Endothelial cell of umbilical vein (primary cell): ENCODE measurements at regions not wholly inside any gene's neighbourhood (a gene's known extent, or its start where the extent isn't known, plus 50 kb on each side); places are given as distances from the start of the nearest gene placed in this dataset.

ENCODE experiments used
- BruUV-seq: library from RNA; stranded (reverse); fragments of 400-500 nt; replicated peaks from 2 replicates; lab custom pipeline; 2021; lab: Mats Ljungman, UMichigan
- CTCF ChIA-PET: fragments of 300-600, 350-600 bp; sonication (Branson Sonifier 250); formaldehyde crosslinking; loops from one replicate; lab custom pipeline; 2021; ENCODE audit warnings: antibody characterized with exemption, inconsistent platforms; lab: Charles Lee
- POLR2A ChIA-PET: fragments of 300-600, 350-600 bp; sonication (Branson Sonifier 250); formaldehyde crosslinking; loops from one replicate; lab custom pipeline; 2021; ENCODE audit warnings: antibody characterized with exemption, inconsistent platforms; lab: Charles Lee
- DNase-seq: peaks from one replicate; pipeline ENCODE4 v3.0.0-alpha.2; 2011; ENCODE audit warnings: low read depth, low spot score
- FAIRE-seq: peaks from 2 replicates; lab custom pipeline; 2011; peaks lifted over from hg19 to GRCh38; lab: Jason Lieb, UNC
- H2AFZ ChIP-seq: 2 replicates; pipeline ENCODE4 v1.6.0; 2012; ENCODE audit warnings: low read depth, low read length, control low read depth, inconsistent platforms
- H3K27ac ChIP-seq: 2 replicates; pipeline ENCODE4 v1.5.1; 2011; ENCODE audit warnings: low read depth, mild to moderate bottlenecking, control low read depth, low read length, moderate library complexity; ENCODE audit not compliant: insufficient read depth
- H3K27me3 ChIP-seq, 2 experiments: 2 replicates each; pipeline versions ENCODE4 v1.6.0 to v1.6.1; 2011; ENCODE audit warnings: low read length in 2 of 2, mixed read lengths in 1 of 2; ENCODE audit not compliant: control insufficient read depth in 2 of 2, insufficient read depth in 2 of 2
- H3K36me3 ChIP-seq, 2 experiments: 2 replicates in 1 of 2; 3 replicates in 1 of 2; pipeline ENCODE4 v1.5.1; 2011; ENCODE audit warnings: low read length in 2 of 2, mild to moderate bottlenecking in 1 of 2, moderate library complexity in 1 of 2; ENCODE audit not compliant: control insufficient read depth in 2 of 2, insufficient read depth in 2 of 2; ENCODE audit errors: extremely low read depth in 1 of 2
- H3K4me1 ChIP-seq: 3 replicates; pipeline ENCODE4 v1.5.1; 2011; ENCODE audit warnings: mild to moderate bottlenecking, low read length; ENCODE audit not compliant: control insufficient read depth, insufficient read depth; ENCODE audit errors: extremely low read depth
- H3K4me2 ChIP-seq: 2 replicates; pipeline ENCODE4 v1.6.1; 2011; ENCODE audit warnings: low read length, control low read depth, mixed read lengths; ENCODE audit not compliant: insufficient read depth
- H3K4me3 ChIP-seq, 3 experiments: fragments of 200-600 bp in 1 of 3; sonication (generic), shearing (Covaris generic) in 1 of 3; replicated peaks in 1 of 3; 2 replicates each; pipeline ENCODE4 v1.5.1; 2011 to 2016; ENCODE audit warnings: control low read depth in 3 of 3, low read length in 3 of 3, mild to moderate bottlenecking in 2 of 3, inconsistent platforms in 1 of 3, low read depth in 1 of 3, moderate library complexity in 1 of 3; ENCODE audit not compliant: insufficient read depth in 1 of 3
- H3K79me2 ChIP-seq: 2 replicates; pipeline ENCODE4 v1.6.0; 2012; ENCODE audit warnings: low read length, inconsistent platforms; ENCODE audit not compliant: control insufficient read depth, insufficient read depth
- H3K9ac ChIP-seq: replicated peaks from 2 replicates; pipeline ENCODE3; 2011; ENCODE audit warnings: low read length, control low read depth; ENCODE audit not compliant: insufficient read depth; ENCODE audit errors: extremely low read depth
- H3K9me1 ChIP-seq: replicated peaks from 3 replicates; pipeline ENCODE4 v1.6.0; 2011; ENCODE audit warnings: mild to moderate bottlenecking, low read length; ENCODE audit not compliant: control insufficient read depth, insufficient read depth; ENCODE audit errors: extremely low read depth
- H3K9me3 ChIP-seq: replicated peaks from 2 replicates; pipeline ENCODE4 v1.5.1; 2012; ENCODE audit warnings: low read length, inconsistent platforms; ENCODE audit not compliant: control insufficient read depth, insufficient read depth
- H4K20me1 ChIP-seq: replicated peaks from 2 replicates; pipeline ENCODE3; 2011; ENCODE audit warnings: mild to moderate bottlenecking, low read length; ENCODE audit not compliant: control insufficient read depth, insufficient read depth; ENCODE audit errors: extremely low read depth
- EZH2 ChIP-seq: IDR thresholded peaks from 2 replicates; pipeline ENCODE4 v1.6.1; 2012; ENCODE audit warnings: borderline replicate concordance, low read depth, mild to moderate bottlenecking, moderate library complexity, low read length, inconsistent platforms; ENCODE audit not compliant: severe bottlenecking
- FOS ChIP-seq: IDR thresholded peaks from 2 replicates; pipeline ENCODE4 v1.6.1; 2011; ENCODE audit warnings: mild to moderate bottlenecking, low read length, moderate library complexity, borderline replicate concordance; ENCODE audit not compliant: insufficient read depth
- GATA2 ChIP-seq: IDR thresholded peaks from 2 replicates; pipeline ENCODE4 v1.7.0; 2011; ENCODE audit warnings: low read depth, mild to moderate bottlenecking, moderate library complexity, mixed read lengths, low read length; ENCODE audit not compliant: insufficient read length, insufficient read depth
- JUN ChIP-seq: IDR thresholded peaks from 2 replicates; pipeline ENCODE4 v1.6.1; 2011; ENCODE audit warnings: borderline replicate concordance, low read depth; ENCODE audit not compliant: insufficient read length, insufficient read depth
- MYC ChIP-seq: IDR thresholded peaks from one replicate; pipeline ENCODE4 v1.6.1; 2011; ENCODE audit warnings: mild to moderate bottlenecking, low read depth, low read length
- POLR2A ChIP-seq: IDR thresholded peaks from 2 replicates; pipeline ENCODE4 v1.6.1; 2012; ENCODE audit warnings: low read depth, mild to moderate bottlenecking, control low read depth, low read length
- POLR2AphosphoS5 ChIP-seq: IDR thresholded peaks from 2 replicates; pipeline ENCODE4 v1.6.1; 2012; ENCODE audit warnings: low read depth, mild to moderate bottlenecking, control low read depth, low read length, moderate library complexity; ENCODE audit not compliant: insufficient read depth
- dilution Hi-C: fragments of 300-500 bp; cut with MboI; formaldehyde crosslinking; loops from one replicate; pipeline ENCODE4 v1.15.0; 2019; ENCODE audit warnings: low sequenced_read_pairs; ENCODE audit not compliant: extremely low pct_ligation_motif_present
- intact Hi-C: fragments of 100-400 bp; cut with micrococcal nuclease; formaldehyde crosslinking; loops from one replicate; pipeline ENCODE4 v1.10.0; 2022
- TF ChIP-seq, protein P1 (sequence below), 2 donors: IDR thresholded peaks; 1 replicate in 1 of 2; 2 replicates in 1 of 2; pipeline ENCODE4 v1.5.1; 2011; ENCODE audit warnings: low read length in 2 of 2, mild to moderate bottlenecking in 2 of 2, moderate library complexity in 2 of 2, control low read depth in 1 of 2, inconsistent platforms in 1 of 2, low read depth in 1 of 2; ENCODE audit not compliant: insufficient read depth in 1 of 2; ENCODE audit errors: extremely low read depth in 1 of 2
- TF ChIP-seq, protein P2 (sequence below): IDR thresholded peaks from 2 replicates; pipeline ENCODE4 v1.6.1; 2011; ENCODE audit not compliant: insufficient read depth, insufficient read length

DNA sequence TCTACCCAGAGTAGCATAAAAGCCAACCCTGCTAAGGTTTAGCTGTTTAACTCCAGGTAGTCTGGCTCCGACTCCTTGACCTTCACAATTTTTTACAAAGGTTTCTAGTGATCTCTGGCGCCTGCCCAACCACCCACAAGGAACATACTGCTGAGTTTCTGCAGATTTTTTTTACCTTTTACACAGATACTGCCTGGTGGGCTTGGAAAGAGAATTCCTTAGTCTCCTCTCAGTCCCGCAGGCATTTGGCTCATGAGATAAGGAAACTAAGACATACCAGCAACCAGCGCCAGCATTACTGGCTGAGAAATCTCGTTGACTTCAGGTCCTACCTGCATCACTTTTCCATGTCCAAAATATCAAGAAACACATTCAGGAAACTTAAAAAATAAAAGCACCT, 51.1 kb upstream of the LYZL1 start:
- CTCF ChIA-PET: no interaction called here

More for the DNA sequence above, 51.1 kb upstream of the LYZL1 start:
- FAIRE-seq: no peak
- no TSS peak for BruUV-seq
- dilution Hi-C loops (no loop called here), intact Hi-C loops (no loop called here)
- Histone ChIP-seq H3K4me3 (no peak overlapping the region), H3K9me3 (no peaks in the 10 kb centered on the region), H3K36me3 (no peaks in the 10 kb centered on the region), H3K9me1 (no peaks in the 10 kb centered on the region), H3K79me2 (no peaks in the 10 kb centered on the region), H3K27ac (no peak overlapping the region), H2AFZ (no peak overlapping the region), H4K20me1 (no peaks in the 10 kb centered on the region), H3K4me2 (no peak overlapping the region), H3K4me1 (no peaks in the 10 kb centered on the region), H3K9ac (no peak overlapping the region), H3K27me3 (peaks cover 0 to 2% of the 10 kb centered on the region in 2 experiments)
- TF ChIP-seq FOS: no peak
- no peak for TF ChIP-seq EZH2
- TF ChIP-seq, protein P1, sequence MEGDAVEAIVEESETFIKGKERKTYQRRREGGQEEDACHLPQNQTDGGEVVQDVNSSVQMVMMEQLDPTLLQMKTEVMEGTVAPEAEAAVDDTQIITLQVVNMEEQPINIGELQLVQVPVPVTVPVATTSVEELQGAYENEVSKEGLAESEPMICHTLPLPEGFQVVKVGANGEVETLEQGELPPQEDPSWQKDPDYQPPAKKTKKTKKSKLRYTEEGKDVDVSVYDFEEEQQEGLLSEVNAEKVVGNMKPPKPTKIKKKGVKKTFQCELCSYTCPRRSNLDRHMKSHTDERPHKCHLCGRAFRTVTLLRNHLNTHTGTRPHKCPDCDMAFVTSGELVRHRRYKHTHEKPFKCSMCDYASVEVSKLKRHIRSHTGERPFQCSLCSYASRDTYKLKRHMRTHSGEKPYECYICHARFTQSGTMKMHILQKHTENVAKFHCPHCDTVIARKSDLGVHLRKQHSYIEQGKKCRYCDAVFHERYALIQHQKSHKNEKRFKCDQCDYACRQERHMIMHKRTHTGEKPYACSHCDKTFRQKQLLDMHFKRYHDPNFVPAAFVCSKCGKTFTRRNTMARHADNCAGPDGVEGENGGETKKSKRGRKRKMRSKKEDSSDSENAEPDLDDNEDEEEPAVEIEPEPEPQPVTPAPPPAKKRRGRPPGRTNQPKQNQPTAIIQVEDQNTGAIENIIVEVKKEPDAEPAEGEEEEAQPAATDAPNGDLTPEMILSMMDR (IDR thresholded peaks at IDR 0.05; ENCODE audit: extremely low read depth in 1 of 2, insufficient read depth in 1 of 2, low read depth in 1 of 2, low read length in 2 of 2): no peak
- TF ChIP-seq JUN: no peak
- TF ChIP-seq GATA2: no peak
- TF ChIP-seq, protein P2, sequence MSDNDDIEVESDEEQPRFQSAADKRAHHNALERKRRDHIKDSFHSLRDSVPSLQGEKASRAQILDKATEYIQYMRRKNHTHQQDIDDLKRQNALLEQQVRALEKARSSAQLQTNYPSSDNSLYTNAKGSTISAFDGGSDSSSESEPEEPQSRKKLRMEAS: no peak
- TF ChIP-seq POLR2A: no peak
- no peak for TF ChIP-seq MYC
- TF ChIP-seq POLR2AphosphoS5: no peak
- DNase-seq: no peak
- POLR2A ChIA-PET: no interaction called here
